HG03342 (cell line): ENCODE measurements at regions not wholly inside any gene's neighbourhood (a gene's known extent, or its start where the extent isn't known, plus 50 kb on each side); places are given as distances from the start of the nearest gene placed in this dataset.
"Not testable (repeated sequence)": the region's sequence is repeated elsewhere in the genome, so short reads cannot be mapped to it uniquely, and the experiment has no call there.

Experiments used
- ATAC-seq: cut with Tn5 transposase; IDR thresholded peaks from one replicate; pipeline ENCODE4 v1.9.1; 2021; ENCODE audit warnings: mild to moderate bottlenecking, moderate library complexity; ENCODE audit not compliant: unreplicated experiment

DNA sequence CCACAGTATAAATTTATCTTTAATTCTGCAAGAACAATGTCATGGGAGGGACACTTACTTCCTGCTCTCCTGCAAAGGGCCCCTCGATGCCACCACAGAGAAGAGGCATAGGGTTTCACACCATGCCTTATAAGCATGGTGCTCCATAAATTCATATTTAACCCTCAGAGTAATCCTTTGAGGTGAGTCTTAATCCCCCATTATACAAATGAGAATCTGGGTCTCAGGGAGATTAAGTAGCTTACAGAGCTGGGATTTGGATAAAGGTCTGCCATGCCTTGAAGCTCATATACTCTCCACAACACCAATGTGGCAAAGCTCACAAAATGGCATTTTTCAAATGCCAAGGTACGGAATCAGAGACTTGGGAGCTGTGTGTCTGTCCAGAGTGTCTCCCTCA is 268.5 kb upstream of the CCL2 start:
- no peak for ATAC-seq

DNA sequence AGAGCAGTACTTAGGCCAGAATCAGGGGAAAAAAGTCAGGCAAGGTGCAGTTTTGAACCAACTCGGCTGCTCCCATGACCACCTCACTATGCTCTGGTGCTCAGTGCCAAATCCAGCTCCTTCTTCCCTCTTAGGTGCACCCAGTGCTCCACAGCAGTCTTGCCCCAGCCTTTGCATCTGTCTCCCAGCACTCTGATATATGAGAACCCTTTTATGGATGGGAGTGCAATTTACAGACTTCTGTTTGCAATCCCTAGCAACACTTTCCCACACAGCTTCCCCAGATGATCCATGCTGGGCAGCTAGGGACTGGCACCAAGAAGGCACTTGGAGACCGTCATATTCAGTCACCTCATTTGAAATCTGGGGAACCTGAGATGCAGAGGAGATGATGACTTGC is 267.9 kb upstream of the CCL2 start:
- ATAC-seq: no peak

DNA sequence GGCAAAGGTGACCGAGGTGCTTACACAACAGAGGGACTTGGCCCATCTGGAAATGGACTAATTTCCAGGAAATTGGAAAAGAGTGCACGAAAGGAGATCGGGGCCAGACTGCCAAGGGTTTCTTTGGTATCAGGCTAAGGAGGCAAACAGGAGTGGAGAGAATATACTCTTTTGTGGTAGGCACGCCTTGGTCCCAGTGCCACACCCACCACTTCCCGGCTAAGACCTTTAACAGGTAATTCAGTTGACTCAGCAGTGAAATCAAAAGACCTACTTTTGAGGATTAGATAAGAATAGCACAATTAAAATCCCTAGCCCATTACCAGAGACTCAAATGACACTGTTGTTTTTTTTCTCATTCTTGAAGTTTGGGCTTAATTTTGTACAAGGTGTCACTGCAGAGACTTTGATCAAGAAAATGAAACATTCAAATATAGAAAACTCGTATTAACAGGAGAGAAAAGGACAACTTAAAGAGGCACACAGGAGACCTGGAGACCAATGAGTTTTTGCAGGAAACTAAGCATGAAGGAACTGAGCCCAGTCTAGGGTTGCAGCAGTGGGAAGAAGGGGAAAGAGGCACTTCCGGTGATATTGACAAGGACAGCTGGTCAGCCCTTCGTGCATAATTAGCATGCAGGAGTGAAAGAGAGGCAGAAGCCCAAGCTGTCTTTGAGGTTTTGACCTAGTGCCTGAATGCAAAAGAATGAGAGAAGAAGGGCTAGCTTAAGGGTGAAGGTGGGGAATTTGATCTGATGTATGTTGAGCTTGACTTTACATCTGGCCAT is 265.5 kb upstream of the CCL2 start:
- no peak for ATAC-seq

DNA sequence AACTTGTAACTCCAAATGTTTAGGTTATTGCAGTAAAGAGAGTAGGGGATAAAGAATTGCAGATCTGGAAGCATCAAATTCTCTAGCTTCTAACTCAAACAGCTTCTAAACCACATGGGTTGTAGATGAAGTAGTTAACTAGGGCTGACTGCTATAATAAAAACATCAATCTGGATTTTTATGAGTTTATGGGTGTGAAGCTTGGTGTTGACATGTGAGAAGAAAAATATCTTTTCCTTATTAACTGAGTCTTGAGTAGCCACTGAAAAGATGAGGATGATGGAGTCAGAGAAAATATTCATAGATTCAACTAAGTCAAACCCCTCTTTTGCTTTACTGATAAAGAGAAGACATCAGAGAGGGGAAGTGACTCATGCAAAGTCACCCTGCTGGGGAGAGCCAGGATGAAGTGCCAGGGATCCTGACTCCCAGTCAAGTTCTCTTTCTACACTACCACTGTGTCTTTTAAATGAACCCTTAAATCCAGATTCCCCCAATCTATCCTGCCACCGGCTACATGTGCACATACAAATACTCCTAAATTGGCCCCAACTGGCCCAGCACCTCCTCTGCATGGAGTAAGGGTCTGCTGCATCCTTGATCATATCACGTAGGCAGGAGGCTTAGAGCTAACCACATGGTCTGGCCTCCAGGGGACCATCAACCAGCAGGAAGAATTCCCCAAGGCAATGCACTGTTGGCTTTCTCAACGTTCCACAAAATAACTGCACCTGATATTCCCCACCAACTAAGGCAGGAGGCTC is 264.0 kb upstream of the CCL2 start:
- no peak for ATAC-seq

DNA sequence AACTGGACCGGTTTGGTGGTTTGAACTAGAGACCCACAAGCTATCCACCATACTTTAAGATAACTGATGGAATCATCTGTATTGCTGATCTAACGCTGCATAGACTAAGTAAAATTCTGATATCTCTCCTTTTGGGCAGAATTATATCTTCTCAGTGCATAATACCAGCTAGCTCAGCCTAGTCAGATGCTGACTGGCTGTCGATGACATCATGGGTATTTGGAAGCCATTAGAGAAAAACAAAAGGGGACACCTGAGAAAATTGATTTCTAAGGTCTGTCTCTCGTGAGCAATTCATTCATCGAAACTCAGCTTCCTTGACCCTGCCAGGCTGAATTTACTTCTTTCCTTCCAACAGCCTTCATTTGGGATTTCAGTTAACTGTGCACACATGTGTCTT is 263.0 kb upstream of the CCL2 start:
- no peak for ATAC-seq

DNA sequence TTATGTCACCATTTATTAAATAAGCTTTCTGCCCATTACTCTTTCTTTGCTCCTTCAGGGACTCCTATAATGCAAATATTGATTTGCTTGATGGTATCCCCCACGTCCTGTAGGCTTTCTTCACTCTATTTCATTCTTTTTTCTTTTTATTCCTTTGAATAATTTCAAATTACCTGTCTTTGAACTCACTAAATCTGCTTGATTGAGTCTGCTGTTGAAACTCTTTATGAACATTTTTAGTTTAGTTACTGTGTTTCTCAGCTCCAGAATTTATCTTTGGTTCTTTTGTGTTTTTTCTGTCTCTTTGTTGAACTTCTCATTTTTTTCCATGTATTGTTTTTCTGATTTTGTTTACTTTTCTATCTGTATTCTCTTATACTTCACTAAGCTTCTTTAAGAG is 254.4 kb upstream of the CCL2 start:
- no peak for ATAC-seq

DNA sequence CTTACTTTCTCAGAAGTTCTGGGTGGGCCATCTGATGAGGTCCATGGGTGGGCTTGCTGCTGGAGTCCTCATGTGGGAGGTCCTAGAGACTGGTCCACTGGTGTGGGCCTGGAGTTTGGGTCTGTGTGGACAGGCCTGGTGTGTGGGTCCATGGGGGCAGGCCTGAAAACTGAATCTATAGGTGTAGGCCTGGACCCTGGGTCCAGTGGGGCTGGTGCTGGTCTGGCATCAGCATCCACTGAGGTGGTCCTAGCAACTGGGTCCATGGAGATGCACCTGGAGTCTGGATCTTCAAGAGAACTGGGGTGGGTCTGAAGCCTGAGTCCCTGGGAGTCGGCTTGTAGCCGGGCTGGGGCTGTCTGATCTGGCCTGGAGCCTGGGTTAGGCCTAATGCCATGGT is 253.8 kb upstream of the CCL2 start:
- no peak for ATAC-seq

DNA sequence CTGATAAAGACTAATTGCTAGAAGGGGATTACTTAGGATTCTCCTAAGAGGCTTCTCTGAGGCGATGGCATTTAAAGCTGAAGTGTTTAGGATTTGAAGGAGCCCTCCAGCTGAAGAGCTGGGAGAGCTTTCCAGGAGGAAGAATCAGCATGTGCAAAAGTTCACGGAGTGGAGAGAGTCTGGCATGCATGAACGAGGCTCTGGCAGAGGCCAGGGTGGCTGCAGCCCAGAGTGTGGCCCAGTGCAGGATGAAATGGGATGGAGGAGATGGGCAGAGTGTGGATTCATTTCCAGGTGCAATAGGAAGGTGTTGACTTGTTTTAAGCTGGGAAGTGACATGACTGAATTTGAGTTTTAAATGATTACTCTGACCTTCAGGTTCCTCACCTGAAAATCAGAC is 249.0 kb upstream of the CCL2 start:
- ATAC-seq: no peak

DNA sequence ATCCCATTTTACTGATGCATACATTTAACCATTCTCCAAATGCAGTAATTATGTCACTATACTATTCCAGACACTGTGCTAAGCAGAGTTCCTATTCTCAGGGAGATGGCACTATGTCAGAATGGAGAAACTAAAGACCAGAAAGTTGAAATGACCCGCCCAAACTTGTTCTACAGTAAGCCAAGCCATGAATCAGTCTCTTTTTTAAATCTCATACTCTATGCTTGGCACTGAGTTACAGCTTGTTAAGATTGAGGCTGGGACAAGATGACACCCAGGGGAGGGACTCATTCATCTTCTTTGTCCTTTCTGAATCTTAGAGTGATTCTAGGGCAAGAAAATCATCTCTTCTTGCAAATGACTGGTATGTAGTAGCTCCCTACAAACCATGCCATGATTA is 247.0 kb upstream of the CCL2 start:
- ATAC-seq: no peak

DNA sequence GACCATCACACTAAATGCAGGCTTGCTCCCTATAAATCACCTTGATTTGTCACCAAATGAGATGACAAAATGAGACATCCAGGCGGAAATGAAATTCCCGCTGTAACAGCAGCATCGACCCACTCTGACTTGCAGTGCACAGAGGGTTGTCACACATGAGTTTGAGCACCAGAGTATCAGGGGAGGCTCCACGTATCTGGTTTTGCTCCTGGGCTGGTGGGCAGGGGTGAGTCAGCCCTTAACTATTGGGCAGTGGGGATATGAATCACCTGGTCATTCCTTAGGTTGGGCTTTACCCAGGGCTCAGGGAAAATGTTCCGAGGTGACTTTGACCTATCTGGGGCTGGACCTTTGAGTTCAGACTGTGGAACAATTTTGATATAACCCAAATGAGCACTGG is 245.2 kb upstream of the CCL2 start:
- ATAC-seq: no peak

DNA sequence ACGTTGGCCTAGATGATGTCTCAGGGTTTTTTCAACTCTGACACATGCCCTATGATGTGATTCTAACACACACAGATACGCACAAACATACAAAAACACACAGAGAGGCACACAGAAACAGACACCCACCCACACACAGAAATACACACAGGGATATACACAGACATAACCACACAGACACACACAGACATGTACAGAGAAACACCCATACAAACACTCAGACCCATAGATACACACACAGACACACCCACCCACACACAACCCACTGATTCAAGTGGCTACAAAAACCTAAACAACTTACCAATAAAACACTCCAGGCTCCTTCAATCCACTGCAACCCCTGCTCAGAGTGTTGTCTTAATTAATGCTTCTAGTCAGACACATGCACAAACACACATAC is 244.6 kb upstream of the CCL2 start:
- ATAC-seq: no peak

DNA sequence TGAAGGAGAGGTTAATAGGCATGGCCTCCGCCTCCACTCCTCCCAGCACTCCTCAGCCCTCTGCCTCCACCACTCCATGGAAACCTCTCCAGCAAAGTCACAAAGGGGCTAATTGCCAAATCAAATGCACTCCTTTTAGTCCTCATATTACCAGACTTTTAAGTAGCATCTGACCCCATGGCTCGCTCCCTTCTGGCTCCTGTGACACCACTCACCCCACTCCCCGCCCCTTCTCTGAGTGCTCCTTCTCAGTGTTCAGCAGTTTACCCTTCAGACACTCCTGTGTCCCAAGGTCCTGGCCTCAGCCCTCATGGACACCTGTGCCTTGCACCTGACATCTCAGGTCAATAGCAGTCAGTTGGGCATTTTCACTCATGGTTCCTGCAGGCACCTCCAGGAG is 243.5 kb upstream of the CCL2 start:
- ATAC-seq: no peak

DNA sequence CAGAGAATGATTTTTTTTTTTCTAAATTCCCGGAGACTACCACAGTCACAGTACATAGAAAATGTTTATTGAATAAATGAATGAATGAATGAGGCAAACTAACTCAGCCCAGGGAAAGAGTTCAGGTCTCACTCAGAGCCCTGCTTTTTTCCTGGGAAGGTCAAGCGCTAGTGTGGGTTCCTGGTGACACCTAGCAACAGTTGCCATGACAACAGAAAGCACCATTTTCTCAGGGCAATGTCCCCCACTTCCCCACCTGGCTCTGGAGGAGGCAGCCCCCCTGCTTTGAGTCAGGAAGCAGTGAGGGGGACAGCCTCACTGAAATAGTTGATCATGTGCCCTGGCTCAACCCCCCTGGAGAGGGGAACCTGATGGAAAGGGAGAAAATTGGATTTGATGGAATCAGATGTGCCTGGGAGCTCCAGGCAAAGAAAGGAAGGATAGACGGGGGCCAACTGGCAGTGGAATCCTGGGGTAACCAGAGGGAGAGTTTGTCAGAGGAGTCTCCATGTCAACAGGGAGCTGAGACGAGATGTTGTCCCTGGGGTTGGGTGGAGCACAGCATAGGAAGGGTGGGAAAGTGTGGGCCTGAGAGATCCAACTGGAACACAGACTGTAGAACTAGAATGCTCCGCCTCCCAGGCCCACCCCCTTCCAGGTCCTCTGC is 242.2 kb upstream of the CCL2 start:
- ATAC-seq: no peak

DNA sequence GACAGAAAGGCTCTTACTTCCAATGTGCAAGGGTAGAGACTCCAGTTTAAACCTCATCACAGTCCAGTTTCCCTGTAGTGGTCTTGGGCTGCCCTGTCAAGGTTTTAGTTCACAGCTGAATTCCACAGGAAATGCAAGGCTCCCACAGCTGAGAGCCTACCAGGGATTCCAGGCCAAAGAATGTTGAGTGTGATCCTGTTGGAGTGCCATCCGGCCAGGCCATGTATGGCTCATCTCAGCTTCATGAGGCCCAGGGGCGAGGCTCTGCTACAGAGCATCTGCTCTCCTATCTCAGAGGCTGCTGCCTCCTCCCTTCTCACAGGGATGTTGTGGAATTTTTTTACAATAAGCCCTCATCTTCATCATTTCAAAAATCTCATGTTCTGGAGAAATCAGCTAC is 239.8 kb upstream of the CCL2 start:
- no peak for ATAC-seq

DNA sequence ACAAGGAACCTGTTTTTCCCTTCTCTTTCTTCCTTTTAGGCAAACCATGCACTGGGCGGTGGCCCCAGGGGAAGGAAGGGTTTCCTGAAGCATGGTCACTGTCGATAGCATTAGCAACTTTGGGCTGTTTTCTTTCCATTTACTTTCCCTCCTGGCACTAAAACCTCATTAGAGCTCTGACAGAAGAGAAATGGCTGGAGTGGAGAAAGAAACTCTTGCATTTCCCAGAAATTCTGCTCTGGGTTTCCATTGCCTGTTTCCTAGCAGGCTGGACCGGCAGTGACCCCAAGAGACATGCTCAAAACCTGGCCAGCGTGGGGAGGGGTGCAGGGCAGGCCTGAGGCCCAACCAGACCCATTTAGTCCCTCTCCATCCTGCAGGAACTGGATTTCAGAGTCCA is 230.7 kb upstream of the CCL2 start:
- no peak for ATAC-seq

DNA sequence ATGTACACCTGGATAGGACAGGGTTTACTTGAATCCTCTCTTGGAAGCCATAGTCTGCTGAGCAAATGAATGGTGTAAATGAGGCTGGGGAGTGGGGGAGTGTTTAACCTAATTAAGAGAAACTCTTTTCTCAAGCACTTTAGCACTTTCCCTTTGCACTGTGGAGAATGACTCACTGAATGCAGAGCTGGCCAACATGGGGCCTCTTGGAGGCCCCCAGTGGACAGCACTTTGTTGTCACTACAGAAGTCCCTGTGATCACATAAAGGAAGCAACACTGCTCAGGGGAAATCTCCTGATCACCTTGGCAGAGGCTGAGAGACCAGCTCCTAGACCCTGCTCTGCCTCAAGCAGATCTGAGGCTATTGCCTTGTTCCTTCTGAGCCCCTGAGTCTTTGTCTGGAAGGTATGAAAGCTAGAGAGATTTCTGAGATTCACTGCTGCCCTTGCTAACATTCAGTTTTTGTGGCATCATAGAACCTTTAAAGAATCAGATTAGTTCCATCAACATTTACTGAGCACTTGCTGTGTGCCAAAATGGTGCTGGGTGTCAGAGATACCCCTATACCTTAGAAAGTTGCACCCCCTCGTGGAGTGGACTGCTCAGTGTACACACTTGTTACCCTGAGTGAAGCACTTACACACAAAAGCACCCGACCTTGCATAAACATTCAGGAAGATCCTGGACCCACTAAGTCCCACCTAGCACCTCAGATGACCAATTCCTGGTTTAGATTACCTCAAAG is 230.1 kb upstream of the CCL2 start:
- no peak for ATAC-seq

DNA sequence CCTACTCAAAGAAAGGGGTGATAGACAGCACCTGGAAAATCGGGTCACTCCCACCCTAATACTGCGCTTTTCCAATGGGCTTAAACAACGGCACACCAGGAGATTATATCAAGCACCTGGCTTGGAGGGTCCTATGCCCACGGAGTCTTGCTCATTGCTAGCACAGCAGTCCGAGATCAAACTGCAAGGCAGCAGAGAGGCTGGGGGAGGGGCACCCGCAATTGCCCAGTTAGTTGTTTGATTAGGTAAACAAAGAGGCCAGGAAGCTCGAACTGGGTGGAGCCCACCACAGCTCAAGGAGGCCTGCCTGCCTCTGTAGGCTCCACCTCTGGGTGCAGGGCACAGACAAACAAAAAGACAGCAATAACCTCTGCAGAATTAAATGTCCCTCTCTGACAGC is 224.5 kb upstream of the CCL2 start:
- not testable (repeated sequence) for ATAC-seq

DNA sequence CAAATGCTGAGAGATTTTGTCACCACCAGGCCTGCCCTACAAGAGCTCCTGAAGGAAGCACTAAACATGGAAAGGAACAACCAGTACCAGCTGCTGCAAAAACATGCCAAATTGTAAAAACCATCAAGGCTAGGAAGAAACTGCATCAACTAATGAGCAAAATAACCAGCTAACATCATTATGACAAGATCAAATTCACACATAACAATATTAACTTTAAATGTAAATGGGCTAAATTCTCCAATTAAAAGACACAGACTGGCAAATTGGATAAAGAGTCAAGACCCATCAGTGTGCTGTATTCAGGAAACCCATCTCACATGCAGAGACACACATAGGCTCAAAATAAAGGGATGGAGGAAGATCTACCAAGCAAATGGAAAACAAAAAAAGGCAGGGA is 222.8 kb upstream of the CCL2 start:
- ATAC-seq: not testable (repeated sequence)

DNA sequence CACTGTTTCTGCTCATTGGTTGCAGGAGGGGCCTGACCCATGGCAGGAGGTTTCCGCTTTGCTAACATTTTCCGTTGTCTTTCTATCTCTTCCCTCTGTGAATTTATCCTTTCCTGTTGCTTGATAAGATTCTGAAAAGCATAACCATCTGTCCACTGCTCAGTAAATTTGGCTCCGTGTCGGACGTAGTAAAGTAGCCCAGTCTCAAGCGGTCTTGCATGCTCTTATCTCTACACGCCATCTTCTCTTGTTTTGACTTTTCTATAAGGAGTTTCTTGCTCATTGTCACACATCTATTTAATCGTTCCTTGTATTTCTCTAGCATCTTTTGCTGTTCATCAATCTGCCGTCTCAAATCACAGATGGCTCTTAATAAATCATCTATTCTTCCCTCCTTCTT is 216.3 kb upstream of the CCL2 start:
- not testable (repeated sequence) for ATAC-seq

DNA sequence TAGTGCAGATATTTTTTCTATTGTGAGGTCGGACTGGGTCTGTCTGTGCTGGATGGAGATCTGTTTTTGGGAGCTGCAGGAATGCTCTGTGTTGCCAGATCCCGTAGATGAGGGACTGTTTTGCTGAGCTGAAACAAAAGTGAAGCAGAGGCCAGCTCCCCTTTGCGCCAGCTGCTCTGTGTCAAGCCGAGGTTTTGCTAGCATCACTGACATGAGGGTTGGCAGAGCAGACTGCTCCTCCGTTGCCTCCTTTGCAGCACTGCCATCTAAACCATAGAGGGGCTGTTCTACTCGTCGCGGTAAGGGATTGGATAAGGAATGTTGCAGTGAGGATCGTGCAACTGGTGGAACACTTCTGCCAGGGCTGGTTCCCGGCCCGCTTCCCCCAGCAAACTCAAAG is 215.9 kb upstream of the CCL2 start:
- not testable (repeated sequence) for ATAC-seq
